Activated CD4-positive, alpha-beta T cell treated with anti-CD3 and anti-CD28 coated beads, Interleukin-2, Interleukin-6, amounts not matched to agents 100 ng/mL and 50 ng/mL, durations not matched to agents 16 hours and 8 hours (primary cell): ENCODE measurements at regions not wholly inside any gene's neighbourhood (a gene's known extent, or its start where the extent isn't known, plus 50 kb on each side); places are given as distances from the start of the nearest gene placed in this dataset.
"Not testable (repeated sequence)": the region's sequence is repeated elsewhere in the genome, so short reads cannot be mapped to it uniquely, and the experiment has no call there.

ENCODE experiments used
- DNase-seq: peaks from one replicate; pipeline ENCODE4 v3.0.0-alpha.2; 2020

- DNase-seq, result no peak
These were observed 82.2 kb upstream of the SLC22A16 start for GRCh38 chr6:110558575-110558974.

GRCh38 chr6:110557199-110557598 lies 80.8 kb upstream of the SLC22A16 start:
- no peak for DNase-seq

GRCh38 chr6:110556317-110557110 lies 80.1 kb upstream of the SLC22A16 start:
- DNase-seq, result no peak

- DNase-seq, result no peak
These were observed 78.6 kb upstream of the SLC22A16 start for GRCh38 chr6:110554966-110555460.

- DNase-seq, result no peak
These were observed 78.0 kb upstream of the SLC22A16 start for GRCh38 chr6:110554441-110554840.

- DNase-seq, result no peak
These were observed 76.7 kb upstream of the SLC22A16 start for GRCh38 chr6:110552901-110553641.

- no peak for DNase-seq
These were observed 75.7 kb upstream of the SLC22A16 start for GRCh38 chr6:110552076-110552475.

- no peak for DNase-seq
These were observed 74.7 kb upstream of the SLC22A16 start for GRCh38 chr6:110551088-110551487.

- DNase-seq, result no peak
These were observed 73.9 kb upstream of the SLC22A16 start for GRCh38 chr6:110550353-110550752.

- no peak for DNase-seq
These were observed 72.9 kb upstream of the SLC22A16 start for GRCh38 chr6:110549277-110549676.

- no peak for DNase-seq
These were observed 71.9 kb upstream of the SLC22A16 start for GRCh38 chr6:110548110-110548847.

GRCh38 chr6:110547266-110547964 lies 71.0 kb upstream of the SLC22A16 start:
- no peak for DNase-seq

GRCh38 chr6:110545081-110545872 lies 68.9 kb upstream of the SLC22A16 start:
- DNase-seq, result no peak

GRCh38 chr6:110544472-110544871 lies 68.1 kb upstream of the SLC22A16 start:
- DNase-seq, result no peak

- no peak for DNase-seq
These were observed 66.7 kb upstream of the SLC22A16 start for GRCh38 chr6:110543106-110543505.

GRCh38 chr6:110542311-110543024 lies 66.1 kb upstream of the SLC22A16 start:
- no peak for DNase-seq

GRCh38 chr6:110541701-110542309 lies 65.4 kb upstream of the SLC22A16 start:
- no peak for DNase-seq

- DNase-seq, result not testable (repeated sequence)
These were observed 63.0 kb upstream of the SLC22A16 start for GRCh38 chr6:110539277-110540019.

GRCh38 chr6:110538416-110539160 lies 62.2 kb upstream of the SLC22A16 start:
- DNase-seq, result peak; percentile 14
